ENCODE measurements at regions not wholly inside any gene's neighbourhood (a gene's known extent, or its start where the extent isn't known, plus 50 kb on each side); places are given as distances from the start of the nearest gene placed in this dataset.

DNA sequence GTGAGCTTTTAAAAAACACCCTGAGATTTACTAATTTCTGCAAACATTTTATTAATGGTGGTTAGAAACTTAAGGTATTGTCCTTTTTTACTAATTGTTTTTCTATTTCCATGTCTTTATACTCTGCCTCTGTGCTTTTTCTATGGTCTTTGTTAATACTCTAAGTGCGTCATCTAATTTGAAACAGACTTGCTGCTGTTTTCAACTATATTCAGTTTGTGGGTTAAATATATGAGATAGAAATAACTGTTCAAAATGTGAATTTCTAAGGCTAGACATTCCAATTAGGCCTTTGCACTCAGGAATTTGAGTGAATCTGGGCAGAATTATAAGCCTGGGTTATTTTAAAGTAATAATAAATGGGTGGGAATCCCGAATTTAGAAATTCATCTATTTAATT lies 82.4 kb upstream of the COL11A1 start:
- no peak overlapping the region for H3K14ac ChIP-seq (ENCODE audit: low read length)
- H2AFZ ChIP-seq (ENCODE audit: insufficient read depth, low read length, poor library complexity) = no peak overlapping the region
- no peak overlapping the region for H3K4ac ChIP-seq (ENCODE audit: low read depth, low read length)
- H3K79me2 ChIP-seq (ENCODE audit: control insufficient read depth, insufficient read depth, low read length, poor library complexity) = no peaks in the 10 kb centered on the region
- no peak overlapping the region for H4K8ac ChIP-seq (ENCODE audit: low read depth, low read length)
- H3K27ac ChIP-seq (ENCODE audit: low read depth, low read length) = no peak overlapping the region
- H2BK5ac ChIP-seq (ENCODE audit: low read depth, low read length, poor library complexity) = no peak overlapping the region
- H3K36me3 ChIP-seq (ENCODE audit: control insufficient read depth in 1 of 2, insufficient read depth in 2 of 2, low read length in 2 of 2) = no peaks in the 10 kb centered on the region
- H3K9ac ChIP-seq (ENCODE audit: low read length) = no peak overlapping the region
- no peak overlapping the region for H4K91ac ChIP-seq (ENCODE audit: low read depth, low read length)
- no peak overlapping the region for H3K4me3 ChIP-seq (ENCODE audit: low read depth, low read length)
- no peak overlapping the region for H2AK5ac ChIP-seq (ENCODE audit: low read length)
- H3K18ac ChIP-seq (ENCODE audit: low read length) = no peak overlapping the region
- H2BK120ac ChIP-seq (ENCODE audit: insufficient read depth, low read length, poor library complexity) = no peak overlapping the region
- no peak for DNase-seq
- no peak overlapping the region for H4K12ac ChIP-seq (ENCODE audit: low read depth, low read length)
- 100% methylated on average over 1 of the region's 2 CpGs for WGBS (ENCODE audit: extremely low coverage, insufficient coverage, insufficient read length)
- no peak overlapping the region for H3K4me2 ChIP-seq (ENCODE audit: low read length)
- no peak overlapping the region for H2BK12ac ChIP-seq (ENCODE audit: low read length)
- no peaks in the 10 kb centered on the region for H3K27me3 ChIP-seq (ENCODE audit: insufficient read depth, low read length)
- no peak overlapping the region for H3K23ac ChIP-seq (ENCODE audit: low read length)
- no peaks in the 10 kb centered on the region for H3K9me3 ChIP-seq (ENCODE audit: insufficient read depth, low read depth, low read length)
- H3K79me1 ChIP-seq (ENCODE audit: low read length) = no peaks in the 10 kb centered on the region
- no peaks in the 10 kb centered on the region for H3K4me1 ChIP-seq (ENCODE audit: control insufficient read depth in 1 of 2, insufficient read depth in 2 of 2, low read length in 2 of 2)

DNA sequence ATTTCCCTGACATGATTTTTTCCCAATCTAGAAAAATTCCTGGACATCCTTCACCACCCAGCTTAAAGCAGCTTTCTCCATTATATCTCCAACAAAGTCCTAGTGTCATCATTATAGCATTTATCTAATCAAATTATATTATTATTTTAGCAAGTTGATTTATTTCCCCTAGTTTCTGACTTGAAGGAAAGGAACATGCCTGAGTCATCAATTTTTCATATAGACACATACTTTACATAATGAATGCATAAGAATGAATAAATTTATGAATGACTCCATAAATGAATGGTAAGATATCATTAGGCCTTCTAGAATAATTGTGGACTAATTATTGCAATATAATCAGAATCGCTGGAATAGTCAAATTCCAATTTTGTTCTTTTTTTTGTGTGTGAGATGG lies 79.4 kb upstream of the COL11A1 start:
- no peak overlapping the region for H3K14ac ChIP-seq (ENCODE audit: low read length)

DNA sequence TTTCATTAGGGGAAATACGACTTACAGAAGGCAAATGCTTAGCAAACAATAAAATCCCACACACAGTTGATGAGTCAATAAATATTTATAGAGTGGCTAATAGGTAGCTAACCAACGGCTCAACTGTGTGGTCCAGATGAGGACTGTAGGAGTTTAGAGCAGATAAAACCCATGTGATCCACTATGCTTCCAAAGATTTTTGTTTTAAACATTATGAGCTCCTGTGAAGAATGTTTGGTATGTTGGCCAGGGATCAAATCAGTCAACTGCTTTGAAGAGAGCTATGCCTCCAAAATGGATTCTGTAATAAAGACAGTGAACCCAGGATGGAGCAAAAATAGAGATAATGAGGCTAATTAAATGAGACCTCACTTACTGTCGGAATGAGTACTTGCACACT lies 72.3 kb upstream of the COL11A1 start:
- Histone ChIP-seq H3K79me2 (ENCODE audit: control insufficient read depth, insufficient read depth, low read length, poor library complexity) (no peaks in the 10 kb centered on the region), H3K4me3 (ENCODE audit: low read depth, low read length) (no peak overlapping the region), H3K79me1 (ENCODE audit: low read length) (no peaks in the 10 kb centered on the region), H3K36me3 (ENCODE audit: control insufficient read depth in 1 of 2, insufficient read depth in 2 of 2, low read length in 2 of 2) (no peaks in the 10 kb centered on the region), H3K18ac (ENCODE audit: low read length) (no peak overlapping the region), H4K8ac (ENCODE audit: low read depth, low read length) (no peak overlapping the region), H3K4ac (ENCODE audit: low read depth, low read length) (no peak overlapping the region), H4K12ac (ENCODE audit: low read depth, low read length) (no peak overlapping the region), H2AFZ (ENCODE audit: insufficient read depth, low read length, poor library complexity) (no peak overlapping the region), H3K27ac (ENCODE audit: low read depth, low read length) (no peak overlapping the region), H2AK5ac (ENCODE audit: low read length) (no peak overlapping the region), H3K14ac (ENCODE audit: low read length) (no peak overlapping the region), H4K91ac (ENCODE audit: low read depth, low read length) (no peak overlapping the region), H3K9me3 (ENCODE audit: insufficient read depth, low read depth, low read length) (no peaks in the 10 kb centered on the region), H3K9ac (ENCODE audit: low read length) (no peak overlapping the region), H3K4me2 (ENCODE audit: low read length) (no peak overlapping the region), H3K4me1 (ENCODE audit: control insufficient read depth in 1 of 2, insufficient read depth in 2 of 2, low read length in 2 of 2) (no peaks in the 10 kb centered on the region), H3K27me3 (ENCODE audit: insufficient read depth, low read length) (no peaks in the 10 kb centered on the region), H2BK5ac (ENCODE audit: low read depth, low read length, poor library complexity) (no peak overlapping the region), H2BK12ac (ENCODE audit: low read length) (no peak overlapping the region), H2BK120ac (ENCODE audit: insufficient read depth, low read length, poor library complexity) (no peak overlapping the region), H3K23ac (ENCODE audit: low read length) (no peak overlapping the region)
- no peak for DNase-seq
- WGBS (ENCODE audit: extremely low coverage, insufficient coverage, insufficient read length) = no CpG with 5 or more reads among the region's 3 CpGs

More for the DNA sequence above, 79.4 kb upstream of the COL11A1 start:
- Histone ChIP-seq H2BK120ac (ENCODE audit: insufficient read depth, low read length, poor library complexity) (no peak overlapping the region), H3K27me3 (ENCODE audit: insufficient read depth, low read length) (no peaks in the 10 kb centered on the region), H3K18ac (ENCODE audit: low read length) (no peak overlapping the region), H4K8ac (ENCODE audit: low read depth, low read length) (no peak overlapping the region), H3K36me3 (ENCODE audit: control insufficient read depth in 1 of 2, insufficient read depth in 2 of 2, low read length in 2 of 2) (no peaks in the 10 kb centered on the region), H2AFZ (ENCODE audit: insufficient read depth, low read length, poor library complexity) (no peak overlapping the region), H3K79me1 (ENCODE audit: low read length) (no peaks in the 10 kb centered on the region), H3K27ac (ENCODE audit: low read depth, low read length) (no peak overlapping the region), H3K79me2 (ENCODE audit: control insufficient read depth, insufficient read depth, low read length, poor library complexity) (no peaks in the 10 kb centered on the region), H3K4ac (ENCODE audit: low read depth, low read length) (no peak overlapping the region), H2AK5ac (ENCODE audit: low read length) (no peak overlapping the region), H3K4me1 (ENCODE audit: control insufficient read depth in 1 of 2, insufficient read depth in 2 of 2, low read length in 2 of 2) (no peaks in the 10 kb centered on the region), H3K4me2 (ENCODE audit: low read length) (no peak overlapping the region), H4K12ac (ENCODE audit: low read depth, low read length) (no peak overlapping the region), H3K9ac (ENCODE audit: low read length) (no peak overlapping the region), H2BK12ac (ENCODE audit: low read length) (no peak overlapping the region), H2BK5ac (ENCODE audit: low read depth, low read length, poor library complexity) (no peak overlapping the region), H3K9me3 (ENCODE audit: insufficient read depth, low read depth, low read length) (no peaks in the 10 kb centered on the region), H3K23ac (ENCODE audit: low read length) (no peak overlapping the region), H3K4me3 (ENCODE audit: low read depth, low read length) (no peak overlapping the region), H4K91ac (ENCODE audit: low read depth, low read length) (no peak overlapping the region)
- WGBS (ENCODE audit: extremely low coverage, insufficient coverage, insufficient read length) = no CpG with 5 or more reads among the region's 1 CpG
- DNase-seq = no peak

DNA sequence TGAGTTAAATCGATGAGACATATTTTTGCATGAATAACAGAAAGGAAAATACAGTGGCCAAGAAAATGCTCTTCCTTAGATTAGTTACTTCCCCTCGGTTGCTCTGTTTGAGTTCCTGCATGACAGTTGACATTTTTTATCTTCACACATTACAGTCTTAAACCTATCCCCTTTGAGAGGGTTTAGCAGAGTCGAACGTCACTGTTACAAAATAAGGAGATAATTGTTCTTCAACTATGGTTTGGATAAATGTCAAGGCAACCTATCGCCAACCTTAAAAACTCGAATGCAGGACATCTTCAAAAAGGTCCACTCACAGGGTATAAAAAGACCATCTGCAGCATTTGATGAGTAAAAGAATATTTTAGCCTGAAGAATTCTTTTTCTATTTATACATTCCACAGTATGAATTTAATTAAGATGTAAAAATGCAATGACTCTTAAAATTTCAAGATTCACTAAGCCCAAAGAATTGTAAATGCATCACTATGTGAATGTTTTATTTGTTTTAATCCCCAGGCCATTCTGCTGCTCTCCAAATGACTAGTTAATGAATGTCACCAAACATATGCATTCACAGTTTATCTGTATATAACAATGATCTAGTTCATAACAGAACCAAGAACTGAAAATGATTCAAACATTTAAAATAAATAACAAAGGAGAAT lies 68.9 kb upstream of the COL11A1 start:
- H4K8ac ChIP-seq (ENCODE audit: low read depth, low read length) = no peak overlapping the region
- H3K9ac ChIP-seq (ENCODE audit: low read length) = no peak overlapping the region
- no peak overlapping the region for H4K12ac ChIP-seq (ENCODE audit: low read depth, low read length)
- no peaks in the 10 kb centered on the region for H3K27me3 ChIP-seq (ENCODE audit: insufficient read depth, low read length)
- no peak for DNase-seq
- no peak overlapping the region for H3K14ac ChIP-seq (ENCODE audit: low read length)
- H3K4ac ChIP-seq (ENCODE audit: low read depth, low read length) = no peak overlapping the region
- H3K27ac ChIP-seq (ENCODE audit: low read depth, low read length) = no peak overlapping the region
- H3K4me1 ChIP-seq (ENCODE audit: control insufficient read depth in 1 of 2, insufficient read depth in 2 of 2, low read length in 2 of 2) = no peaks in the 10 kb centered on the region
- no peak overlapping the region for H3K4me2 ChIP-seq (ENCODE audit: low read length)
- H3K9me3 ChIP-seq (ENCODE audit: insufficient read depth, low read depth, low read length) = no peaks in the 10 kb centered on the region
- H3K79me2 ChIP-seq (ENCODE audit: control insufficient read depth, insufficient read depth, low read length, poor library complexity) = no peaks in the 10 kb centered on the region
- H2AK5ac ChIP-seq (ENCODE audit: low read length) = no peak overlapping the region
- H3K18ac ChIP-seq (ENCODE audit: low read length) = no peak overlapping the region
- H2BK5ac ChIP-seq (ENCODE audit: low read depth, low read length, poor library complexity) = no peak overlapping the region
- no peak overlapping the region for H2AFZ ChIP-seq (ENCODE audit: insufficient read depth, low read length, poor library complexity)
- no peak overlapping the region for H3K23ac ChIP-seq (ENCODE audit: low read length)
- no CpG with 5 or more reads among the region's 6 CpGs for WGBS (ENCODE audit: extremely low coverage, insufficient coverage, insufficient read length)
- no peaks in the 10 kb centered on the region for H3K36me3 ChIP-seq (ENCODE audit: control insufficient read depth in 1 of 2, insufficient read depth in 2 of 2, low read length in 2 of 2)
- no peak overlapping the region for H4K91ac ChIP-seq (ENCODE audit: low read depth, low read length)
- H2BK12ac ChIP-seq (ENCODE audit: low read length) = no peak overlapping the region
- no peaks in the 10 kb centered on the region for H3K79me1 ChIP-seq (ENCODE audit: low read length)
- no peak overlapping the region for H2BK120ac ChIP-seq (ENCODE audit: insufficient read depth, low read length, poor library complexity)
- no peak overlapping the region for H3K4me3 ChIP-seq (ENCODE audit: low read depth, low read length)

Data from trophoblast cell (in vitro differentiated cells and primary cell).